ENCODE measurements at regions not wholly inside any gene's neighbourhood (a gene's known extent, or its start where the extent isn't known, plus 50 kb on each side); places are given as distances from the start of the nearest gene placed in this dataset.

- Histone ChIP-seq H3K4me3 (no peak overlapping the region), H3K4me2 (no peak overlapping the region), H3F3A (ENCODE audit: low read depth) (no peaks in the 10 kb centered on the region), H3K9me3 (ENCODE audit: low read depth) (no peaks in the 10 kb centered on the region), H2AFZ (replicated peaks) (no peak overlapping the region), H3K9ac (no peak overlapping the region), H3K27me3 (no peaks in the 10 kb centered on the region), H4K20me1 (ENCODE audit: low read depth) (no peaks in the 10 kb centered on the region), H3K4me1 (no peaks in the 10 kb centered on the region), H3K27ac (no peak overlapping the region), H3K36me3 (no peaks in the 10 kb centered on the region), H3K79me2 (ENCODE audit: low read depth) (no peaks in the 10 kb centered on the region)
- peak; percentile 54 for DNase-seq (ENCODE audit: low spot score)
- Mint-ChIP-seq H3K9me3 (no peaks in the 10 kb centered on the region), H3K27me3 (ENCODE audit: insufficient read depth, low read depth) (peaks cover 4% of the 10 kb centered on the region), H3K27ac (peak overlapping the region; percentile 43), H3K36me3 (no peaks in the 10 kb centered on the region), H3K4me3 (no peak overlapping the region), H3K4me1 (peaks cover 30% of the 10 kb centered on the region)
- no peak for TF ChIP-seq EZH2phosphoT487 (IDR thresholded peaks at IDR 0.05)
- peak; percentile 35 for TF ChIP-seq CTCF (IDR thresholded peaks at IDR 0.05)
Measured at GRCh38 chr11:134634897-134635831, 223.1 kb upstream of the B3GAT1 start.

GRCh38 chr11:134633276-134633675 lies 221.2 kb upstream of the B3GAT1 start:
- Mint-ChIP-seq H3K36me3 (no peaks in the 10 kb centered on the region), H3K4me1 (peaks cover 33% of the 10 kb centered on the region), H3K4me3 (no peak overlapping the region), H3K27ac (peak overlapping the region; percentile 89), H3K27me3 (ENCODE audit: insufficient read depth, low read depth) (peaks cover 2% of the 10 kb centered on the region), H3K9me3 (no peaks in the 10 kb centered on the region)
- H3K27me3 ChIP-seq = no peaks in the 10 kb centered on the region
- no peak overlapping the region for H3K27ac ChIP-seq
- H3K9me3 ChIP-seq (ENCODE audit: low read depth) = no peaks in the 10 kb centered on the region
- no peak for DNase-seq (ENCODE audit: low spot score)
- no peaks in the 10 kb centered on the region for H3F3A ChIP-seq (ENCODE audit: low read depth)
- H3K36me3 ChIP-seq = no peaks in the 10 kb centered on the region
- no peak overlapping the region for H3K4me2 ChIP-seq
- H3K79me2 ChIP-seq (ENCODE audit: low read depth) = no peaks in the 10 kb centered on the region
- H3K4me3 ChIP-seq = no peak overlapping the region
- no peaks in the 10 kb centered on the region for H4K20me1 ChIP-seq (ENCODE audit: low read depth)
- H3K4me1 ChIP-seq = no peaks in the 10 kb centered on the region
- H3K9ac ChIP-seq = no peak overlapping the region
- H2AFZ ChIP-seq (replicated peaks) = no peak overlapping the region
- TF ChIP-seq CTCF (IDR thresholded peaks at IDR 0.05) = no peak

GRCh38 chr11:134632347-134633119 lies 220.5 kb upstream of the B3GAT1 start:
- Histone ChIP-seq H3K79me2 (ENCODE audit: low read depth) (no peaks in the 10 kb centered on the region), H3K27me3 (no peaks in the 10 kb centered on the region), H2AFZ (replicated peaks) (no peak overlapping the region), H3K4me1 (no peaks in the 10 kb centered on the region), H3F3A (ENCODE audit: low read depth) (no peaks in the 10 kb centered on the region), H3K9ac (no peak overlapping the region), H3K4me2 (no peak overlapping the region), H3K36me3 (no peaks in the 10 kb centered on the region), H4K20me1 (ENCODE audit: low read depth) (no peaks in the 10 kb centered on the region), H3K27ac (no peak overlapping the region), H3K9me3 (ENCODE audit: low read depth) (no peaks in the 10 kb centered on the region), H3K4me3 (no peak overlapping the region)
- Mint-ChIP-seq H3K36me3 (no peaks in the 10 kb centered on the region), H3K27ac (peak overlapping the region; percentile 89), H3K9me3 (no peaks in the 10 kb centered on the region), H3K4me3 (no peak overlapping the region), H3K27me3 (ENCODE audit: insufficient read depth, low read depth) (peaks cover 2% of the 10 kb centered on the region), H3K4me1 (peaks cover 38% of the 10 kb centered on the region)
- TF ChIP-seq CTCF (IDR thresholded peaks at IDR 0.05) = no peak
- no peak for DNase-seq (ENCODE audit: low spot score)
